22Rv1 (cell line): ENCODE measurements at regions not wholly inside any gene's neighbourhood (a gene's known extent, or its start where the extent isn't known, plus 50 kb on each side); places are given as distances from the start of the nearest gene placed in this dataset.

Experiments
- ZFX ChIP-seq: fragments of 450-650 bp; IDR thresholded peaks from 2 replicates; pipeline ENCODE4 v1.6.1; 2017; ENCODE audit warnings: antibody characterized with exemption, borderline replicate concordance
- TF ChIP-seq, protein P1 (sequence below): fragments of 450-650 bp; IDR thresholded peaks from 2 replicates; pipeline ENCODE4 v1.5.1; 2017; ENCODE audit warnings: mild to moderate bottlenecking

GRCh38 chrX:20545538-20545937 is 278.8 kb upstream of the RPS6KA3 start:
- TF ChIP-seq, protein P1, sequence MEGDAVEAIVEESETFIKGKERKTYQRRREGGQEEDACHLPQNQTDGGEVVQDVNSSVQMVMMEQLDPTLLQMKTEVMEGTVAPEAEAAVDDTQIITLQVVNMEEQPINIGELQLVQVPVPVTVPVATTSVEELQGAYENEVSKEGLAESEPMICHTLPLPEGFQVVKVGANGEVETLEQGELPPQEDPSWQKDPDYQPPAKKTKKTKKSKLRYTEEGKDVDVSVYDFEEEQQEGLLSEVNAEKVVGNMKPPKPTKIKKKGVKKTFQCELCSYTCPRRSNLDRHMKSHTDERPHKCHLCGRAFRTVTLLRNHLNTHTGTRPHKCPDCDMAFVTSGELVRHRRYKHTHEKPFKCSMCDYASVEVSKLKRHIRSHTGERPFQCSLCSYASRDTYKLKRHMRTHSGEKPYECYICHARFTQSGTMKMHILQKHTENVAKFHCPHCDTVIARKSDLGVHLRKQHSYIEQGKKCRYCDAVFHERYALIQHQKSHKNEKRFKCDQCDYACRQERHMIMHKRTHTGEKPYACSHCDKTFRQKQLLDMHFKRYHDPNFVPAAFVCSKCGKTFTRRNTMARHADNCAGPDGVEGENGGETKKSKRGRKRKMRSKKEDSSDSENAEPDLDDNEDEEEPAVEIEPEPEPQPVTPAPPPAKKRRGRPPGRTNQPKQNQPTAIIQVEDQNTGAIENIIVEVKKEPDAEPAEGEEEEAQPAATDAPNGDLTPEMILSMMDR: no peak
- TF ChIP-seq ZFX: no peak
